ENCODE measurements at regions not wholly inside any gene's neighbourhood (a gene's known extent, or its start where the extent isn't known, plus 50 kb on each side); places are given as distances from the start of the nearest gene placed in this dataset.

- no peak for DNase-seq (ENCODE audit: low spot score)
Measured at GRCh38 chr17:74087002-74087585, 116.4 kb upstream of the RPL38 start.

GRCh38 chr17:74088285-74088933 lies 115.1 kb upstream of the RPL38 start:
- no peak for DNase-seq (ENCODE audit: low spot score)

GRCh38 chr17:74088934-74089329 lies 114.5 kb upstream of the RPL38 start:
- no peak for DNase-seq (ENCODE audit: low spot score)

- DNase-seq (ENCODE audit: low spot score), result no peak
Measured at GRCh38 chr17:74089380-74089779, 114.1 kb upstream of the RPL38 start.

GRCh38 chr17:74089869-74090464 lies 113.5 kb upstream of the RPL38 start:
- peak; percentile 84 for DNase-seq (ENCODE audit: low spot score)

GRCh38 chr17:74094651-74095050 lies 108.8 kb upstream of the RPL38 start:
- DNase-seq (ENCODE audit: low spot score), result no peak

GRCh38 chr17:74096456-74096855 lies 107.0 kb upstream of the RPL38 start:
- no peak for DNase-seq (ENCODE audit: low spot score)

GRCh38 chr17:74097450-74098135 lies 105.9 kb upstream of the RPL38 start:
- no peak for DNase-seq (ENCODE audit: low spot score)

GRCh38 chr17:74098136-74099024 lies 105.1 kb upstream of the RPL38 start:
- no peak for DNase-seq (ENCODE audit: low spot score)

- DNase-seq (ENCODE audit: low spot score), result no peak
Measured at GRCh38 chr17:74099442-74100340, 103.8 kb upstream of the RPL38 start.

GRCh38 chr17:74104921-74105320 lies 98.6 kb upstream of the RPL38 start:
- DNase-seq (ENCODE audit: low spot score), result no peak

GRCh38 chr17:74107107-74107506 lies 96.4 kb upstream of the RPL38 start:
- DNase-seq (ENCODE audit: low spot score), result no peak

- DNase-seq (ENCODE audit: low spot score), result no peak
Measured at GRCh38 chr17:74108126-74108705, 95.3 kb upstream of the RPL38 start.

GRCh38 chr17:74110467-74110866 lies 93.0 kb upstream of the RPL38 start:
- DNase-seq (ENCODE audit: low spot score), result no peak

GRCh38 chr17:74113326-74113725 lies 90.2 kb upstream of the RPL38 start:
- no peak for DNase-seq (ENCODE audit: low spot score)

- DNase-seq (ENCODE audit: low spot score), result no peak
Measured at GRCh38 chr17:74113952-74114351, 89.5 kb upstream of the RPL38 start.

GRCh38 chr17:74114881-74115470 lies 88.5 kb upstream of the RPL38 start:
- DNase-seq (ENCODE audit: low spot score), result no peak

GRCh38 chr17:74115586-74115985 lies 87.9 kb upstream of the RPL38 start:
- no peak for DNase-seq (ENCODE audit: low spot score)

- peak; percentile 64 for DNase-seq (ENCODE audit: low spot score)
Measured at GRCh38 chr17:74116087-74116717, 87.3 kb upstream of the RPL38 start.

Measured in iPS-NIHi11 (cell line).